Gastroesophageal sphincter (tissue), 4 donors: ENCODE measurements at regions not wholly inside any gene's neighbourhood (a gene's known extent, or its start where the extent isn't known, plus 50 kb on each side); places are given as distances from the start of the nearest gene placed in this dataset.

Source experiments
- ATAC-seq: fragments of 150-250 bp; one replicate; pipeline ENCODE4 v1.9.1; 2016; ENCODE audit warnings: mild to moderate bottlenecking, moderate library complexity
- H3K27ac ChIP-seq, 4 donors: fragments of 200-600 bp; sonication (generic) in 3 of 4; 1 replicate in 3 of 4; 2 replicates in 1 of 4; pipeline ENCODE4 v1.5.1; 2016 to 2019
- H3K27me3 ChIP-seq: fragments of 200-600 bp; sonication (generic); one replicate; pipeline ENCODE4 v1.5.1; 2019
- H3K36me3 ChIP-seq, 2 donors: fragments of 200-600 bp; sonication (generic); one replicate each; pipeline ENCODE4 v1.5.1; 2019; ENCODE audit warnings: control low read depth in 1 of 2
- H3K4me1 ChIP-seq, 3 donors: fragments of 200-600 bp; sonication (generic); 1 replicate in 2 of 3; 2 replicates in 1 of 3; pipeline ENCODE4 v1.5.1; 2016 to 2019; ENCODE audit warnings: control low read depth in 2 of 3
- H3K4me3 ChIP-seq, 2 donors: fragments of 200-600 bp; sonication (generic); one replicate each; pipeline ENCODE4 v1.5.1; 2019; ENCODE audit warnings: mild to moderate bottlenecking in 1 of 2, moderate library complexity in 1 of 2
- H3K9me3 ChIP-seq, 3 donors: fragments of 200-600 bp; sonication (generic); one replicate each; pipeline ENCODE4 v1.5.1; 2017 to 2019; ENCODE audit warnings: control low read depth in 2 of 3
- CTCF ChIP-seq, 4 experiments: fragments of 200-600 bp in 2 of 4; fragments of 450-650 bp in 2 of 4; sonication (generic) in 1 of 4; IDR thresholded peaks; one replicate each; pipeline ENCODE4 v1.5.1; 2017 to 2019; ENCODE audit warnings: antibody characterized with exemption in 4 of 4, mild to moderate bottlenecking in 2 of 4, moderate library complexity in 2 of 4
- EP300 ChIP-seq: sonication (generic); formaldehyde crosslinking; IDR thresholded peaks from one replicate; pipeline ENCODE4 v1.6.1; 2017; ENCODE audit warnings: antibody characterized with exemption, mild to moderate bottlenecking
- POLR2A ChIP-seq, 2 donors: fragments of 450-650 bp; IDR thresholded peaks; one replicate each; pipeline ENCODE4 v1.6.1; 2017; ENCODE audit warnings: antibody characterized with exemption in 2 of 2, mild to moderate bottlenecking in 2 of 2, moderate library complexity in 1 of 2
- POLR2AphosphoS5 ChIP-seq: sonication (generic); formaldehyde crosslinking; IDR thresholded peaks from one replicate; pipeline ENCODE4 v1.6.1; 2017; ENCODE audit warnings: antibody characterized with exemption
- WGBS, 2 donors: methylation state at CpG; one replicate each; pipeline ENCODE4 v1.1.5; 2018; ENCODE audit warnings: low coverage in 1 of 2; 5-methylcytosine and 5-hydroxymethylcytosine counted together

GRCh38 chr2:58517881-58518280 is 276.8 kb upstream of the FANCL start:
- no peak for ATAC-seq
- H3K4me1 ChIP-seq: peaks cover 0 to 13% (median 3%) of the 10 kb centered on the region in 3 donors
- no peaks in the 10 kb centered on the region for H3K9me3 ChIP-seq

DNA sequence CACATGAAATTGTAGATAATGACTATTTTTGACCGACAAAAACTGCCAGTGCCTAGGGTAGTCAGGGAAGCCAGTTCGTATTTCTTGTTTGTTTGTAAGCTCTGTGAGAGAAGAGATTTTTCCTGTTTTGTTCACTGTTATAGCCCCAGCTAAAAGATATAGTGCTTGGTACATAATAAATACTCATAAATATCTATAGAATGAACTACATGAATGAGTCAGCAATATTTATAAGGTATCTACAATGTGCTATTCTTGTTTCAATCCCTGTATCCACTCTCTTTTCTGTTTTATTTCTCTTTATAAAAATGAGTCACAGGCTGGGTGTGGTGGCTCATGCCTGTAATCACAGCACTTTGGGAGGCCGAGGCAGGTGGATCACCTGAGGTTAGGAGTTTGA is 275.6 kb upstream of the FANCL start:
- H3K36me3 ChIP-seq: no peaks in the 10 kb centered on the region
- H3K4me3 ChIP-seq: no peak overlapping the region
- 88 to 100% methylated on average over 2 to 3 of the region's 3 CpGs for WGBS, 2 donors
- no peak overlapping the region for H3K27ac ChIP-seq
- peaks cover 0 to 1% (median 0%) of the 10 kb centered on the region in 3 donors for H3K4me1 ChIP-seq
- no peak for ATAC-seq
- TF ChIP-seq CTCF (IDR thresholded peaks at IDR 0.05) (no peak), POLR2AphosphoS5 (no peak), EP300 (no peak), POLR2A (IDR thresholded peaks at IDR 0.05) (no peak)
- H3K27me3 ChIP-seq: no peaks in the 10 kb centered on the region
- no peaks in the 10 kb centered on the region for H3K9me3 ChIP-seq

More at GRCh38 chr2:58517881-58518280, 276.8 kb upstream of the FANCL start:
- no peak overlapping the region for H3K4me3 ChIP-seq
- no peaks in the 10 kb centered on the region for H3K36me3 ChIP-seq
- no peak for TF ChIP-seq EP300
- no peak for TF ChIP-seq POLR2AphosphoS5
- TF ChIP-seq CTCF (IDR thresholded peaks at IDR 0.05): no peak
- TF ChIP-seq POLR2A (IDR thresholded peaks at IDR 0.05): no peak
- WGBS, 2 donors: 81% methylated on average over 2 of the region's 2 CpGs; no CpG with 5 or more reads in 1 of the 2 donors
- H3K27me3 ChIP-seq: no peaks in the 10 kb centered on the region
- H3K27ac ChIP-seq: no peak overlapping the region

DNA sequence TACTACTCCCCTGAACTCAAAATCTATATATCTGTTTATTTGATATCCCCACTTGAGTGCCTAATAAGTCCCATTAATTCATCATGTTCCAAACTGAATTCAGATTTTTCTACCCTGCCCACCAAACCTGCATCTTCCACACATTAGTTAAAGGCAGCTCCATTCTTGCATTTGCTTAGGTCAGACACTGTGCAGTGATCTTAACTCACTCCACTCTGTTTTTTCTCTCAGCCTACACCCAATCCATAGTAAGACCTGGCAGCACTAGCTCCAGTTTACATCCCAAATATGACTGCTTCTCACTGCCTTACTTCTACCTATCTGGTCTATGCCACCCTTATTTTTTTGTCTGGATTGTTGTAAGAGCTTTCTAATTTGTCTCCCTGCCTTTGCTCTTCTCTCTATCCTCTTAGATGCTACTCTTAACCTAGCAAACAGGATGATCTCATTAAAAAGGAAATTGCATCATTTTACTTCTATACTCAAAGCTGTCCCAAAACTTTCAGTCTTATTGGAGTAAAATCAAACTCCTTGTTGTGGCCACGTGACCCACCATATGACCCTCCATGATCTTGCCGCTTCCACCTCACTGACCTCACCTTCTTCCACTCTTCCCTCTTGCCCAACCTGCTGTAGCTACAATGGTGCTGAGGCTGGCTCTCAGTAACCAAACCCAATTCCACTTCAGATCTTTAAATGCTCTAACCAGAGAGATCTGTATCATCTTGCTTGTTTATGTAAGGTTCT is 274.9 kb upstream of the FANCL start:
- Histone ChIP-seq H3K36me3 (no peaks in the 10 kb centered on the region), H3K9me3 (no peaks in the 10 kb centered on the region), H3K4me3 (no peak overlapping the region), H3K27ac (no peak overlapping the region), H3K27me3 (no peaks in the 10 kb centered on the region), H3K4me1 (no peaks in the 10 kb centered on the region)
- ATAC-seq: no peak
- WGBS, 2 donors: 94 to 96% methylated on average over 2 of the region's 2 CpGs
- TF ChIP-seq POLR2AphosphoS5 (no peak), EP300 (no peak), POLR2A (IDR thresholded peaks at IDR 0.05) (no peak), CTCF (IDR thresholded peaks at IDR 0.05) (no peak)

- no peak for ATAC-seq
- H3K27ac ChIP-seq: no peak overlapping the region
- no peak overlapping the region for H3K4me3 ChIP-seq
- H3K36me3 ChIP-seq: no peaks in the 10 kb centered on the region
- H3K27me3 ChIP-seq: no peaks in the 10 kb centered on the region
- TF ChIP-seq CTCF (IDR thresholded peaks at IDR 0.05): no peak
- no peak for TF ChIP-seq POLR2A (IDR thresholded peaks at IDR 0.05)
- no peak for TF ChIP-seq POLR2AphosphoS5
- TF ChIP-seq EP300: no peak
- H3K9me3 ChIP-seq: no peaks in the 10 kb centered on the region
- no peaks in the 10 kb centered on the region for H3K4me1 ChIP-seq
Measured at GRCh38 chr2:58514252-58514651, 273.1 kb upstream of the FANCL start.

DNA sequence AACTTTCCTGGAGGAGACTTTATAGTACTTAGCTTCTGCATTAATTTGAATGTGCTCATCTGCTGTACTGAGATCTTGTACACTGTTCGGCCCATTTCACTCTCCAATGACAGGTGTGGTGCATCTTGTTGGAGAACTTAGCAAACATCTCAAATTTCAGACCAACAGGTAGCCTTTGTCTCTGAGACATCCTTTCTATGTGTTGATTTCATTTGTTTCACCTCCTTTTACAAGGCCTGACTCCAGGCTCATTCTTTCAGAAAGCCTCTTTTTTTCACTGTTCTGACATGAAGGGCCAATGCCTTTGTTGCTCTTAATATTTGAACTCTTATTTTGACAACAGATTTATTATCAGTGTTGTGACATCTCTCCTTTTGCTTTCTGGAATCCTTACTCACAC is 271.8 kb upstream of the FANCL start:
- H3K9me3 ChIP-seq: no peaks in the 10 kb centered on the region
- H3K27ac ChIP-seq: no peak overlapping the region
- 90 to 94% methylated on average over 1 of the region's 1 CpG for WGBS, 2 donors
- H3K36me3 ChIP-seq: no peaks in the 10 kb centered on the region
- no peak overlapping the region for H3K4me3 ChIP-seq
- no peak for ATAC-seq
- no peaks in the 10 kb centered on the region for H3K4me1 ChIP-seq
- H3K27me3 ChIP-seq: no peaks in the 10 kb centered on the region
- TF ChIP-seq CTCF (IDR thresholded peaks at IDR 0.05) (no peak), EP300 (no peak), POLR2A (IDR thresholded peaks at IDR 0.05) (no peak), POLR2AphosphoS5 (no peak)
